ENCODE measurements at regions not wholly inside any gene's neighbourhood (a gene's known extent, or its start where the extent isn't known, plus 50 kb on each side); places are given as distances from the start of the nearest gene placed in this dataset.

DNA sequence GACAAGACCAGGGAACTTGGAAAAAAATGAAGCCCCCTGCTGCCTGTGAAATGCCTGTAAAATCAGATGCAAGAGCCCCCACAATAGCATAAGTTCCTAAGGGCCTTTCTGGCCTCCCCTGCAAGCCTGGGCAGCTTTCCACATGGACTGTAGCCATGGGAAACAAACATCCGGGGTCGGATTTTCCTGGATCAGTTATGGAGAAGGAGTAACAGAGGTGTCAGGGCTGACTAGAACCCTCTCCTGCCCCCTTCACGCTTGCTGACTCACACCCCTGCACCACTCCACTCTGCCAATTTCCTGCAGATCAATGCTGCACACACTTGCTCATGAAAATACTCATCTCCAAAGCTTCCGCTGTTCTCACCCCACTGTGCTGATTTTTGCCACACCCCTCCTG, 258.6 kb downstream of the CBLN1 start:
- no peak for DNase-seq (ENCODE audit: low read depth)

DNA sequence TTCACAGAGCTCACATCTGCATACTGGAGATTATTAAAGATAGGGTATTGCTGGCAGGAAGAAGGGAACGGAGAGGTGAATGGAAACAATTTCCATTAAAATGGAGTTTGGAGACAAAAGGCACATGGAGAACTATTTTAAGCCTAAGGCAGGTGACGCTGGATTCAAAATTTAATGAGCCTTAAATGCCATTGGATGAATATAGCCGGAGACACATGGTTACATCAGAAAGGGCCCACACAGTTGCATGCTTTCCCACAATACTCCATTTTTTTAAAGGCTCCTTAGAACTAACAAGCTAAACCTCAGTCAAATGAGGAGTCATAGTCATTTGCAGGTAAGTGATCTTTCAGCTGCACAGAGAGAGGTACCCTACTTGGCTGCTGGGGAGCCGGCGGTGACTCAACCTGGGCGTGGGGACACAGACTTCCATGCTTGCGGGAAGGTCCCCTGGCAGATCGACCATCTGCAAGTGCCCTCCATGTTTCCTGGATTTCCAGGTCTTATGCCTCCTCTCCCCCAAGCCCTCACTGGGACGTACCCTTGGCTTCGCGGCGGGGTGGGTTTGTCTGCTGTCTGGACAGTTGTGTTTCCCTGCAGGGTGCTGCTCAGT, 259.2 kb downstream of the CBLN1 start:
- DNase-seq (ENCODE audit: low read depth) = no peak

DNA sequence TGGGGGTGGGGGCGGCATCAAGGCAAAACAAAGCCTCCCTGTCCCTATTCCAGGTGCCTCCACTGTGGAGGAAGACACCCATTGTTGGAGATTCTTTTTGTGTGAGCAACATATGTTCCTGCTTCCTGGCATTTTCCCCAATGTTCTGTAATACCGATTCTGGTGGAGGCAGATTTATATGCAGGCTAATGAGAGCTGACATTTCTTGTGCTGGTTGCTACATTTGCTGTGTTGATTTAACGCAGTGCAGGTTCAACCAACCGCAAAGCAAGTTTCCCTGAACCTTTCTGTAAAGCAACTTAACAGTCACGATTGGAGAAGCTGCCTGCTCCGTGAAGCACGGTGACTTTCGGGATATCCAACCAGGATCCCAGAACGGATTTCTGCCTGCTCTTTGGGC, 260.5 kb downstream of the CBLN1 start:
- no peak for DNase-seq (ENCODE audit: low read depth)

DNA sequence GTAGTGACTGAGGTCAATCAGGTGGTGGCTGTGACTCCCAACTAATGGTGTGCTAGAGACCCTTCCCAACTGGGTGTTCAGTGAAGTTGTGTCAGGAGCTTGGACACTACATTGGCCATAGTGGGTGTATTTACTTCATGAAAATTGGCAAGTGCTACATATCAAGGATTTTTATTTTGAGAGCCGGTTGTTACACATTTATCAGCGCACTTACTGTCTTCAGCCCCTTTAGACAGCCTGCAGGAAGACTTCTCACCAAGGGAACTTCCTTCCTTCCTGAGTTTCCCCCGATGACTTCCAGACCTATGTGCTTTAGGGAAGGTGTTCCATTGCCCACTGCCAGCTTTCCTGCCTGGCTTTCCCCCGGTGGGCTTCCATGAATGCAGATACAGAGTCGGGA, 261.2 kb downstream of the CBLN1 start:
- DNase-seq (ENCODE audit: low read depth) = no peak

DNA sequence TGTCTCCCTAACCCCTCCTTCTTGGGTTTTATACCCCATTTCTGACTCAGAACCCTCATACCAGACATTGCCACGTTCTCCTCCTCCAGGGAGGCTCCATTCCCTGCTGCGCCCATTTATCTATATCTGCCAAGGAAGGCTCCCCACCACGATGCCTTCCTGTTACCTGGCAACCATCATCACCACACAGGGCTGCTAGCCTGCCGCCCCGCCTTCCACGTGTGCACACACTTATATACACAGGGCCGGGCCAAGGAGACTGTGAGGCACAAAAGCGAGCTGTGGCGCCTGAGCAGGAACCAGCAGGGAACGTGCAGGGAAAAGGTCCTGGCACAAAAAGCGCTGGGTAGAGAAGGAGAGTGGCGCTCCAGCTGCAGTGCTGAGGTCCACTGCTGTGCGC, 261.8 kb downstream of the CBLN1 start:
- no peak for DNase-seq (ENCODE audit: low read depth)

DNA sequence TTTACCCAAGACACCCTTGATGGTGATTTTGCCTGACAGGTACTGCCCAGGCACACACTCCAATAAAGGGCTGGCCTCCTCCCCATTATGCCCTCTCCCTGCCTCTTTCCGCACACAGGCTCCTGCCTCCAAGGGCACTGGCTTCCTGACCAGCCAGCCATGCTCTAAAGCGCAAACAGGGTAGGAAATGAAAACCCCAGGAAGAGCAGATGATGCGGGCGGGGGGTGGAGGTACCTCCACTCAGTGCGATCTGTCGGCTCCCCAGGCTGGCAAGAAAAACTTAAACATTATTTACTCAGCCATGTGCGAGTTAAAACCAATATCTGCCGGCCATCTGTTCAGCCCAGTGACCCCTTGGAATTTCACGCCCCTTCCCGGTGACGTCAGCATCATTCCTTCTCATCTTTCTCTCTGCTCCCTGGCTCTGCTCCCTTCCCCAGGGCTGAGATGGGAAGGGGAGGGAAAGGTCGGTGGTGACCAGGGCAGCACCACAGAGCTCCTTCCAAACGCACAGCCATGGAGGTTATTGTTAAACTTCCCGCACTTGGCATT, 262.5 kb downstream of the CBLN1 start:
- DNase-seq (ENCODE audit: low read depth) = no peak

DNA sequence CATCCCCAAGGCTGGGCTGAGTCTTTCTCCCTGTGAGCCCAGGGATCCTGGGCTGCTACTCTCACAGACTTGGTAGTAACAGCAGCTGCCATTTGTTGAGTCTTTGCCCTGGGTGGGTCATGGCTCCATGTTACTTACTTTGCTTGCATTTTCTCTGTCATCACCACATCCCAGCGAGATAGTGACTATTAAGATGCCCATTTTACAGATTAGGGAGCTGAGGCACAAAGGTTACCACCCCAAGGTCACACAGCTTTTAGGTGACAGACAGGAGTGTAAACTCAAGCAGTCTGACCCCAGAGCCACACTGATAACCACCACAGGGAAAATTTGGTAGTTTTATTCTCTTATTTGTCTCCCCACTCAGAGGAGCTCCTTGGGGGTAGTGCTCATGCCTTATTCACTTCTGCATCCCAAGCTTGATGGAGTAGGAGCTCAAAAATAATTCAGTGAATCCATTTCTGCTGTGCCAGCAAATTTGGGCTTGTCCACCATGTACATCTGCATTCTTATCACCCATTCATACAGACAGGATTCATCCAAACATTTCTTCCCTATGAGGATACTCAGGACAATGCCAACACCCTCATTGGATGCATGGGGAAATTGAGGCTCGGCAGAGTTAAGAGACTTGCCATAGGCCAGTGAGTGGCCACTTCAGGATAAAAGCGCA, 263.2 kb downstream of the CBLN1 start:
- no peak for DNase-seq (ENCODE audit: low read depth)

DNA sequence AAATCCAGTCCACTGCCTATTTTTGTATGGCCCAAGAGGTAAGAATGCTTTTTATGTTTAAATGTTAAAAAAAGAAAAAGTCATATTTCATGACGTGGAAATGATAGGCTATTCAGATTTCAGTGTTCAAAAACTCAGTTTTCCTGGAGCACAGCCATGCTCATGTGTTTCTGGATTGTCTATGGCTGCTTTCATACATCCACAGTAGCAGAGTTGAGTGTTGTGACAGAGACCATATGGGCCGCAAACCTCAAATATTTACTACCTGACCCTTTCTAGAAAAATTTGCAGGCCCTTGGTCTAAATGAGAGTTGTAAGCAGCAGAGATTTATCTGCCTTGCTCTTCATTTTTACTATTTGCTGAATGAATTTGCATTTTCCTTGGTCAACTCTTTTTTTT, 264.1 kb downstream of the CBLN1 start:
- DNase-seq (ENCODE audit: low read depth) = no peak

DNA sequence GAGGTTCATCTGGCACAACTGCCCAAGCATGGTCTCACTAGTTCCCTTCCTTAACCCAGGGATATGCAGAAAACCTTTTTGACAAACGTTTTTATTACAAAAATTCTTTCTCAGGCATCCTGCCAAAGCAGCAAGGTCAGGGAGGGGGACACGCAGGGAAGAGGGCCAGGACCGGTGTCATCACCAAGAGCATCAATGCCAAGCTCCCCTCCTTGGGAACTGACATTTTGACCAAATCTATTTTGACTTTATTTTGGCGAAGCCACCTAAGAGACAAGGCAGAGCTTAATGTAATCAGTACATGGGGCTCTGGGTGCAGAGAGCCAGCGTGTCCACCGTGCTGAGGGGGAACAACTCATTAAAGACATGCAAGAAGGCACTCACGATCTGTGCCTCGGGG, 265.2 kb downstream of the CBLN1 start:
- DNase-seq (ENCODE audit: low read depth) = no peak

DNA sequence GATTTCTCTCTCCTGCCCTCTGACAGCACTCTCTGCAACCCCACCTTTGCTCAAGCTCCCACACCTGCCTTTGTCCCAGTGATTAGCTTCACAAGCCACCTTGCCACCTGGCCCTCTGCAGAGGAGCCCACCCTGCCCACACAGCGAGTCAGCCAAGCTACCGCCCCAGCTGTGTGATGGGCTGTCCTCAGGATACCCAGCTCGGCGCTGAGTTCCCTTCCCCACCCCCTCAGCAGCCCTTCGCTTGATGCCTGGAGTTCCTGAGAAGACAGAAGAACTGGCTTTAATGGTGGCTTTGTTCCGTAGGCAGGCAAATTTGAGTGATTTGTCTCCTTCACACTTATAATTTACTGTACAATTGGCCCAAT, 266.4 kb downstream of the CBLN1 start:
- DNase-seq (ENCODE audit: low read depth) = no peak

DNA sequence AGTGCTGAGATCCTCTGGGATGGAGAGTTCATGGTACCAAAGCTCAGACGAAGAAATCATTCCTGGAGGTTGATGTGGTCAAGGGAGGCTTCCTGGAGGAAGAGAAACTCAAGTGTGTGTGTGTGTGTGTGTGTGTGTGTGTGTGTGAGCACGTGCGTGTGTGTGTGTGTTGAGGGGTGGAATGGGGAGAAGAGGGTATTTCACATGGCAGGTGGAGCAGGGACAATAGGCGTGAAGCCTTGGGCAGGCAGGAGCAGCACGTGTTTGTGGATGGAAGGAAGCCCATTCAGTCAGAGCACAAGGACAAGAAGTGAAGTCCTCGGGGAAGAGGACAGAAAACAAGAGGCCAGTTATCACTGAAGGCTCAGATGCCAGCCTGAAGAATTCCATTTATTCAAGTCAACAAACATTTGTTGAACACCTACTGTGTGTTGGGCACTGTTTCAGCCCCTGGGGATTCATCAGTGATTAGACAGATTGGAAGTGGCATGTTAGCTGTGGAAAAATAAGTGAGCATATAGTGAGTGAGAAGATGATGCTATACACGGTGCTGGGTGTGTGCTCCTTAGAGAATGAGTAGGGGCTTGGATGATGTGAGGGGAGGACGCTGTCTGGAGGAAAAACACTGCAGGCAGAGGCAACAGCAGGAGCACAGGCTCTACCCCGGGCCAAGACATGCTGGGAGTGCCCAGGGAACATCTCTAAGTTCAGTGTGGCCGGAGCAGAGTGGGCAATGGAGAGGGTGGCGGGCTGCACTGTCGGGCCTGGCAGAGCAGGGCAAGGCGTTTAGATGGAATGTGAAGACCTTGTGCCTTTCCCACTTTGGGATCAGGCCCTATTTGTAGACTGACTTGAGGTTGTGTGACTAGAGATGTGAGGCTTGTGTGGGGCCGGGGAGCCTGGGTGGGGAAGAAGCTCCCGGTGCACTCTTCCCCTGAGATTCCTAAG, 267.1 kb downstream of the CBLN1 start:
- DNase-seq (ENCODE audit: low read depth) = no peak

DNA sequence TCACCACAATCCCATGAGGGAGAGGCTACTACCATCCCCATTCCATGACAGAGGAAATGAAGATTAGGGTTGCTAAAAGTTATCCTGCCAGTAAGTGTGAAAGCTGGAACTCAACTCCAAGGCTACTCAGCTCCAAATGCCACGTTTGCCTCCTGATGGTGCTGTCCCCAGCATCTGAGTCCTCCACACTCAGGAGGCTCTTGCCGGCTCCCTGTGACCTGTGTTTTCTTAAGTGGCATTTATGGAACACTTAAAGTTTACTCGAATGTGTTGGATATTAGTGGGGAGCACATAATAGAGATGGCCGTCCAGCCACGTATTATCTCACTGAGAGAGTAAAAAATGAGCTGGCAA, 267.9 kb downstream of the CBLN1 start:
- no peak for DNase-seq (ENCODE audit: low read depth)

DNA sequence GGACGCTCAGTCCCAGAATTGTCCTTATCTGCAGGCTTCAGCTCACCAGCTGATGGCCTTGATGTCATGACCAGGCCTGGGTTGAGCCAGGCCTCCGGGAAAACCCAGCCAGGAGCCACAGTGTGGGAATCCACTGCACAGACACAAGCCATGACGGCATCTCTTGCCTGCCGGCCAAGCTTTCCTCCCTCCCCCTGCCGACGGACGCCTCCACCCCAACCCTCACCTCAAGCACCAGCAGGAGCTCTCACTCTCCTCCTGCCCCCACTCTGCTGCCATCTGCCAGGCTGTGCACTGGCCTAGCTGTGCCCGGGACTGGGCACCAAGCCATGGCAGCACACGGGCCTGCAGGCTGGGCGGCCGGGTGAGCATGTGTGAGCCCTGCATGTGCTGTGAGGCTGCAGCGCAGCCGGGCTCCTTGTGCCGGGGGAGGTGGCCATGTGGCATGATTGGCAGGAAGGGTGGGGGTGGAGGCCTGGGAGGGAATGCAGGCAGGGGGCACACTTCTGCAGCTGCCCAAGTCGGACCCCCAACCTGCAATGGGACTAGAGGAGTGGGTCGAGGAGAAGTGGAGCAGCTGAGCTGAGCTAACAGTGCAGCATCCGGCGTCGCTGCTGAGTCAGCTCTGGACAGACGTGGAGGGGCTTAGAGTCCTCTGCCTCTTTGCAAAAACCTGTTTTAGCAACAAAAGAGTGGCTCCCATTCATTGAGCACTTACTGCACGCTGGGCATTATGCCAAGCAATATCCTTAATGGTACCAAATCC, 268.5 kb downstream of the CBLN1 start:
- DNase-seq (ENCODE audit: low read depth) = no peak

DNA sequence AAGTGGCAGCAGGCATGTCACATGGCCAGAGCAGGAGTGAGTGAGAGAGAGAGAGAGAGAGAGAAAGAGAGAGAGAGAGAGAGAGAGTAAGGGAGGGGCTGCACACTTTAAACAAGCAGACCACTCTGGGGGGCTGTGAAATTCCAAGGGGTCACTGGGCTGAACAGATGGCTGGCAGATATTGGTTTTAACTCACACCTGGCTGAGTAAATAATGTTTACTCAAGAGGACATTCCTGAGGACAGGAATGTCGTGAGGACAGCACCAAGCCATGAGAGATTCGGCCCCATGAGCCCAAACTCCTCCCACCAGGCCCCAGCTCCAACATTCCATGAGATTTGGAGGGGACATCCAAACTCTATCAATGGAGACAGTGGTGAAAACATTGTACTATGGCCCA, 269.7 kb downstream of the CBLN1 start:
- DNase-seq (ENCODE audit: low read depth) = no peak

DNA sequence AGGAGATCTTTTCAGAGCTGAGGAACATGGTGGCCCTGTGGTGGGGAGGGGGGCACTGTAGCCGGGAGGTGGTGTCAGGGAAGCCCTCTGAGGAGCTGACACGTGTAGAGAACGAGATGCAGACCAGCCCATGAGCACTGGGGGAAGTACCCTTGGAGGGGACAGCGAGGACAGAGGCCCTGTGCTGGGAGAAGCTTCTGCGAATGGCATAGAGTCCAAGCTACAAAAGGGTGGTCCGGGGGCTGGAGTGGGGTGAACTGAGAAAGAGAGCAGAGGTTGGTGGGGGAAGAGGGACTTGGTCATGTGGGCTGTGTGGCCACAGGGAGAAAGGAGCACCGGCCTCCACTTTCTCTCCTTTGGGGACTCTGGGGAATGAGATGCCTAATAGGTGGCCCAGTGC, 270.8 kb downstream of the CBLN1 start:
- DNase-seq (ENCODE audit: low read depth) = no peak

DNA sequence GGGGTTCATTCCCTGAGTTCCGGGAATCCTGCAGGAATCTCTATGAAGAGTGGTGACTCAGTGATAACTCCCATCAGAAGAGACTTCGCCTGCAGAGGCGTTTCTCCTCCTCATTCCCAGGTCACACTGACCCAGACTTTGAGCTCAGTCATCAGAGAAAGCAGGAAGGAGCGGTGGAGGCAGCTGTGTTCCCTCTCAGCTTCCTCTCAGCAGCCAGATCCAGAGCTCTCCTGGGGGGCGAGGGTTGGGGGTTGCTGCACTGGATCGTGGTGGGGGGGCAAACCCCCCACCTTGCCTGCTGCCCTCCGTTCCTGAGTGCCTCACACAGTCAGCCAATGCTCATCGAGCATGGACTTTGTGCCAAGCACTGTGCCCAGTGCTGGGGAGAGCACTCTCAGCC, 271.2 kb downstream of the CBLN1 start:
- no peak for DNase-seq (ENCODE audit: low read depth)

DNA sequence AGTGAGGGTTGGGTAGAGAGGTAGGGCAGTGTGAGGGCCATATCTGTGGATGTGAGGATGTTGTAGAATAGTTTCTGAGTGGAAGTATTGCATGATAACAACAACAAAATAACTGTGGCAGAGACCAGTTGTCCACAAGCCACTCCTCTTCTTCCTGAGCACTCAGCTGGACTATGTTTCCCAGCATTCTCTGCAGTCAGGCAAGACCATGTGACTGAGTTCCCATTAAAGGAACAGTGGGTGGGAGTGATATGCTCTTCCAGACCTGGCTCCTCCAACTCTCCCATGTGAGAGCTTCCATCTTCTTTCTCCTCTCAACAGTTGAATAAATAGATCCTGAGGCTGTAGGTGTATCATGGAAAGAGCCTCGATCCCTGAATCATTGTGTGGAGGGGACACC, 272.4 kb downstream of the CBLN1 start:
- DNase-seq (ENCODE audit: low read depth) = no peak

DNA sequence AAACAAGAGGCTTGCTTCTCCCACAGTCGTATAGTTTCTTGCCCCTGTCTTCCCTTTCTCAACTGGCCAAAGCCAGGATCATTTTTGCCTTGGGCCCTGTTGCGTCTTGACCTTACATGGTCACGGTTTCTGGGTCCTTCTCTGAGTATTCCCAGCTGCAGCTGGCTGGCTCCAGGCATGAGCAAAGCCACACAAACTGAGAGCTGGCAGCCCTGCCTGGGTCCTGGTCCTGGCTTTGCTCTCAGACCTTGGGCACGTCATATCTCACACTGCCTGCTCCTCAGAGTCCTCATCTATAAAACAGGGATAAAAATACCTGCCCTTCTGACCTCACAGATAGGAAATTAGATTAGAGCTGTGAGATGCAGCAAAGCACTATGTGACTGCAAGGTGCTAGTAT, 277.6 kb downstream of the CBLN1 start:
- DNase-seq (ENCODE audit: low read depth) = no peak

DNA sequence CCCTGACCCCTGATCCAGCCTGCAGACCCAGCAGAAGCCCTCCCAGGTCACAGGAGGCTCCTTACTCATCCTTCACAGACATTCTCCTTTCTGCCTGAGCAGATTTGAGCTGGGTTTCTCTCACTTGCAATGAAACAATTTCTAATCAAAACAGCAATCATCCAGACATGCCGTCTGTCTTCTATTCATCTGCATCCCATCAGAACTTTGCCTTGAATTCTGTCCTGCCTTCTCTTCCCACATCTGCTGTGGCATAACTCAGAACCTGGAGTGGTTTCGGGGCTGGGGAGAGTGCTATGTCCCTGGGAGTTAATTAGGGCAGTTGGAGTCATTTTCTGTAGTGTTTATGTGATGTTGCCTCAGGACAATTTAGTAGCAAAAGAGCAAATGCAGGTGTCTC, 278.6 kb downstream of the CBLN1 start:
- no peak for DNase-seq (ENCODE audit: low read depth)

DNA sequence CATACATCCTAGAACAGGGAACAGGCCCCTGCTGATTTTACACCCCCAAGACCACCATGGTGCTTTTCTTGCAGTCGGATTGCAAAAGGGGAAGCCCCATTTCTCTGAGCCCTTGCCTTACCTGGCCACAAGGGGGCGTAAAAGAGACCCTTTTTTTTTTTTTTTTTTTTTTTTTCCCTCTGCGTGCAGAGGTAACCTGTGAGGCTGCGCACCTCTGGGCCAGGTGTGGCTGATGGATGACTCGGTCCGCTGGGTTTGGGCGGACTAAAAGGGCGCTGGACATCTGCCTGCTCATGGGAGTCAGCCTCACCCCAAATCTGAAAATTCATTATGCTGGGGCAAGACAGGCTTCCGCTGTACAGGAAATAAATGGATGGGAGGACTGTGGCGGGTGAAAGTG, 281.0 kb downstream of the CBLN1 start:
- DNase-seq (ENCODE audit: low read depth) = no peak

DNA sequence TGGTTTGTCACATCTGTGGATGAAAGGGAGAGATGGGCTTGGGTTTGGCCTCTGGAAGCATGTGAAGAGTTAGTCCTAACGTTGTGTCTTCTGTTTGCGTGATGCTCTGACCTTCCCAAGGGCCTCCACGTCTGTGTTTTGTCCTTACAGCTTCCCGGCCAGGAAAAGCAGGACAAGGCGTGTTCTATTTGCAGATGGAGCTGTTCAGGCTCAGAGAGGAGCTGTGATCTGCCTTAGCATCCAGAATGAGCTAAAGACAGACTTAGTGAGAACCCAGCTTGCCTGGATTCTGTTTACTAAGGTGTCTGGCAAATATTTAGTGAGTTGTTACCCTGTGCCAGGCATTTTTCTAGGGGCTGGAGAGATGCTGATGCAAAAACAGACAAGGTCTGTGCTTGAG, 282.1 kb downstream of the CBLN1 start:
- DNase-seq (ENCODE audit: low read depth) = no peak

DNA sequence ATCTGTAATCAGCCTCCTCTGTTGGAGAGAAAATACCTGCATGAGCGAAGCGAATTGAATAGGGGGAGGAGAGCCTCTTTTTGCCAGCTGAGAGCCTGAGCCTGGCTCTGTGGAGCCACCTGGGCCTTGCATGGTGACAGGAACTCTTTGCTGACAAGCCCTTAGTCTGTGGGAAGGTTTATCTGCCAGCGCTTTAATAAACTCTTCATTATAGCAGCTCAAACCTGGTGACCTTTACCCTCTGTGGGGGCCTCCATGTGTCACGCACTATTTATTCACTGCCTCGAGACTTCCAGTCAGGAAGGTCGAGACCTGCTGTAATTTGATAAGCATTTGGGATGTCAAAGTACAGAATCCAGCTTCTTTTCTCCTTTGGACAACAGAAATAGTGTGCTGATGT, 282.6 kb downstream of the CBLN1 start:
- DNase-seq (ENCODE audit: low read depth) = no peak
